DOHH2 (cell line): ENCODE measurements at regions not wholly inside any gene's neighbourhood (a gene's known extent, or its start where the extent isn't known, plus 50 kb on each side); places are given as distances from the start of the nearest gene placed in this dataset.

ENCODE experiments used
- CTCF ChIP-seq: fragments of 200-600 bp; sonication (generic); IDR thresholded peaks from one replicate; pipeline ENCODE4 v1.5.1; 2014; ENCODE audit warnings: antibody characterized with exemption, mild to moderate bottlenecking, low read depth, low read length; ENCODE audit not compliant: poor library complexity, severe bottlenecking
- EZH2phosphoT487 ChIP-seq: fragments of 200-600 bp; sonication (generic); IDR thresholded peaks from 2 replicates; pipeline ENCODE4 v1.6.1; 2017; ENCODE audit warnings: borderline replicate concordance, mild to moderate bottlenecking, antibody characterized with exemption, low read length, moderate library complexity, mixed read lengths

GRCh38 chr20:10741060-10741459 is 67.3 kb upstream of the JAG1 start:
- TF ChIP-seq CTCF = no peak
- TF ChIP-seq EZH2phosphoT487 = no peak
